Tibial nerve (tissue), 4 donors: ENCODE measurements at regions not wholly inside any gene's neighbourhood (a gene's known extent, or its start where the extent isn't known, plus 50 kb on each side); places are given as distances from the start of the nearest gene placed in this dataset.

Experiments
- CTCF ChIP-seq, 5 experiments: fragments of 200-600 bp in 3 of 5; fragments of 450-650 bp in 2 of 5; sonication (generic) in 3 of 5; IDR thresholded peaks; one replicate each; pipeline ENCODE4 v1.5.1; 2016 to 2019; ENCODE audit warnings: antibody characterized with exemption in 5 of 5, mild to moderate bottlenecking in 3 of 5, moderate library complexity in 2 of 5
- EP300 ChIP-seq, 2 donors: sonication (generic); formaldehyde crosslinking; IDR thresholded peaks; one replicate each; pipeline ENCODE4 v1.6.1; 2017; ENCODE audit warnings: antibody characterized with exemption in 2 of 2, mild to moderate bottlenecking in 1 of 2
- POLR2A ChIP-seq, 2 donors: fragments of 450-650 bp; IDR thresholded peaks; one replicate each; pipeline ENCODE4 v1.6.1; 2017; ENCODE audit warnings: antibody characterized with exemption in 2 of 2, mild to moderate bottlenecking in 2 of 2, moderate library complexity in 2 of 2

DNA sequence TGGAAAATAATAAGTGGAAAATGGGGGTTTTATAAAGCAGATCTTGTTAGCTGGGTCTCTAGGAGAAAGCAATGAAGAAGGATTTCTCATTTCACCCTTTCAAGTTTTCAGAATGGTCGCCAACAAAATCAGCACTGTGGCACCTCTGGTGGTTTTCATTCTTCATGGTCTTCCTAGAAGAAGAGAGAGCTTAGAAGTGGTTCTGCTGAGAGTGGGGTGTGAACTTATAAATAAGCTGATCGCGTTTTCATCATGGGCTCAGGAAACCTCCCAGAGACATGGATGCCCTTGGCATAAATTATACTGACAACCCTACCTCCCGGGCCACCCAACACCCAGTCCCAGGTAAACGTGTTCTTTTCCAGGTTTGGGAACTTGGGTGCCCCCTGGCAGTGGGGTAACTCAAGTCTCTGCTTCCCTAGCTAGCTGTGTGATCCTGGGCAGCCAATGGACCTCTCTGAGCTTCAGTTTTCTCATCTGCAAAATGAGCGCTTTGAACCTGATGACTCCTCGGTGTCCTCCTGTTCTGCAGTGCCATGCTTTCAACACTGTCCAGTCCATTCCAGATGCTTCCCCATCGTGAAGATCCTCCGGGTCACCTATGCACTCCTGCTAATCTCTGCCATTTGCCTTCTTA is 72.6 kb upstream of the GRAMD1B start:
- no peak for TF ChIP-seq POLR2A (IDR thresholded peaks at IDR 0.05)
- TF ChIP-seq EP300 (IDR thresholded peaks at IDR 0.05) = no peak
- TF ChIP-seq CTCF (IDR thresholded peaks at IDR 0.05) = no peak
